ENCODE measurements at regions not wholly inside any gene's neighbourhood (a gene's known extent, or its start where the extent isn't known, plus 50 kb on each side); places are given as distances from the start of the nearest gene placed in this dataset.

GRCh38 chr2:196442211-196442610, 197.3 kb upstream of the CCDC150 start:
- DNase-seq (ENCODE audit: low read depth) = no peak

DNA sequence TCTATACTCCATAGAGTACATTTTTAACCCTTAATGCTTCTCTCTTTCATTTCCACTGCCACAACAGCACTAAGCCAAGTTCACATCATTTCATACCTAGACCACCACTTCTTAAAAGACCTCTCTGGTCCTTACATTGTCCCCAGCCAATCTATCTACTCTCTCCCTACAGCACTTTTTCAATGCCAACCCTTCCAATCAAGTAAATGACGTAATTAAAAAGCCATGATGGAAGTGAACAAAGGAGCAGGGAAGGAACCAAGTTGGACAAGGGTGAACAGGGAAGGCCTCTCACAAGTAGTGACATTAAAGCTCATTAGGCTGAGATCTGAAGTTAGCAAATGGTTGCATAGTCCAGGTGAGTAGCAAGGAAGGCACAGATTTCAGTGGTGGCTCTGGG, 195.1 kb upstream of the CCDC150 start:
- DNase-seq (ENCODE audit: low read depth) = no peak

DNA sequence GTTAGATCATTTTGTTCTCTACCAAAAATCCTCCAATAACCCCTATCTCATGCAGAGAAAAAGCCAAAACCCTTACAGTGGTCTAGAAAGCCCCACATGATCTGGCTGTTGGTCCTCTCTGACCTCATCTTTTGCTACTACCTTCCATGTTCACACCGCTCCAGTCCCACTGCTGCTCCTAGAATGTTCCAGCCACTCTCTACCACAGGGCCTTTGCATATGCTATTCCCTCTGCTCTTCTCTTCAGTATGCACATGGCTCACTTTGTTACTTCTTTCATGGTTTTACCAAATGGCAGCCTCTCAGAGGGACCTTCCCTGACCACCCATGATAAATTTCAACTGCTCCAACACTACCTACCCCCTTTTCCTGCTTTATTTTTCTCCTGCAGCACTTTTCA, 193.5 kb upstream of the CCDC150 start:
- DNase-seq (ENCODE audit: low read depth) = no peak

DNA sequence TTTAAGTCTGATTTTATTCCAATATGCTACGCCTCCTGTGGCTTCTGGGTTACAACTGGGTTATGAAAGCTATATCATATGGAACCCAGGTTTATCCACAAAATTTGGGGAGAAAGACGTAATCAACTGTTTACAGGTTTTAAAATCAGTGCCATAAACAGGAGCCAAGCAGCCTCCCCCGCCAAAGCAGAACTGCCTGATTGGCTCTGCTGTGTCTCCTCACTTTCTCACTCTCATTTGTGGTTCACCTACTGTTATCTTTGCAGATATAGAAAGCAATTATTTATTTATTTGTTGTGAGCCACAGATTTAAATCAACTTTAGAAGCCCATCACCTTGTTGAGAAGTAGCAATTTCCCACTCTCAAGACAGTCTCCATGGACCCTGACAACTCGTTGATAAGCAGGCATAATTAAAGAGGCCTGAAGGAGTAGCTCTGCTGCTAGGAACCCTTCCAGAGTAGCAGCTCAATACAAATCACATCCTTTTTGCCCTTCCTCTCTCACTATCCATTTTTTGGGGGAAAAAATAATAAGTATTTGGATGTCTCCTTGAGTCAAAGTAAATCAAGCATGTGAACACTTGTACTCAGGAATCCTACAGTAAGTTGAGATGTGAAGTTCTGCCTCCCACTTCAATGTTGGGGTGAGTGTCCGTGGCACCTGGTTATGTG, 191.0 kb upstream of the CCDC150 start:
- no peak for DNase-seq (ENCODE audit: low read depth)

DNA sequence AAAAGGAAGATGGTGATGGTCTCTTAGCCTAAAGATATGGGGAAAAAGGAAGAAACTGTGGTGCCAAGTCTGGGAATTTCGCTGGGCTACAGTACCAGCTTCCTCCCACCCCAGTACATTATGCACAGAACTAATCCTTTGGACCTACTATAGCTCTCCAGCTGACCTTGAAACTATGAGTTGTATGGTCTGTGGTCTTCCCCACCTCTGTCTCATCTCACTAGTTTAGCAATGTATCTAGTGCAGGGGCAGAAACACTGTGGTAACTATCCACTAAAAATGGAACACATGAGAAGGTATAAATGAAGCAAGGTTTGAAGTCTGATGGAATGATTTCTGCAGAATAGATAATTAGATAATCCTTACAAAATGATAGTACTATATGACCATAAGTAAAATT, 190.4 kb upstream of the CCDC150 start:
- DNase-seq (ENCODE audit: low read depth) = no peak

- no peak for DNase-seq (ENCODE audit: low read depth)
Observed at GRCh38 chr2:196452758-196453157, 186.8 kb upstream of the CCDC150 start.

DNA sequence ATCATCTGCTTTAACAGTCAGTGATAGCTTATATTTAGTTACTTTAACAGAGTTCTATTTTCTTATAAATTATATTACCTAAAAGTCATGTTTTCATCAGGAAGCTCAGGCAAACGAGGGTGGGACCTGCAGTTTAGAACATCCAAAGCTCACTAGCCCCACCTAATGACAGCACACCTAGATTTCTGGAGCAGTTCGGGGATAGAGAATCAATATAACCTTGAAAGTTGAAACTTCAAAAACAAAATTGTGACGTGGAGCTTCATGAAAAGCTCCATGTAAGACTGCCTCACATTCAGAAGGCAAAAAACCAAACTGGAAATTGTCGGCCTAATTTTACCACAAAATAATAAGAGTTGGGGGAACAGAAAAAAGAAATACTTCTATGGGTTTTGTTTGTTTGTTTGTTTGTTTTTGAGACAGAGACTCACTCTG, 185.9 kb upstream of the CCDC150 start:
- DNase-seq (ENCODE audit: low read depth) = peak; percentile 6

DNA sequence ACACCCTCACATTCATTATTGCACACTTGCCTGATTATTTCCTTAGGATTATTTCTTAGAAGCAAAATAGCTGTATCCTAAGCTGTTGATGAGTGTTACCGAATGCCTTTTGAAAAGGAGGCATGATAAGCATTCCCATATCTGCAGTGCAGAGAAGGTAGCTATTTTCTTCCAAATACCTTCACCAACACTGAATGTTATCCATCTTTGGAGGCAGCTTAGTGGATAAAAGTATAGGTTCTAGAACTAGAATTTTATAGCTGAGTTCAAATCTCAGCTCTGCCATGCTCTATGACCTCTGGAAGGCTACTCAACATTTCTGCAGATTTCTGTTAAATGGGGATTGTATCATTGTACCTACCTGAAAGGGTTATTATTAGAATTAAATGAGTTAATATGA, 185.0 kb upstream of the CCDC150 start:
- DNase-seq (ENCODE audit: low read depth) = no peak

GRCh38 chr2:196459539-196459938, 180.0 kb upstream of the CCDC150 start:
- no peak for DNase-seq (ENCODE audit: low read depth)

DNA sequence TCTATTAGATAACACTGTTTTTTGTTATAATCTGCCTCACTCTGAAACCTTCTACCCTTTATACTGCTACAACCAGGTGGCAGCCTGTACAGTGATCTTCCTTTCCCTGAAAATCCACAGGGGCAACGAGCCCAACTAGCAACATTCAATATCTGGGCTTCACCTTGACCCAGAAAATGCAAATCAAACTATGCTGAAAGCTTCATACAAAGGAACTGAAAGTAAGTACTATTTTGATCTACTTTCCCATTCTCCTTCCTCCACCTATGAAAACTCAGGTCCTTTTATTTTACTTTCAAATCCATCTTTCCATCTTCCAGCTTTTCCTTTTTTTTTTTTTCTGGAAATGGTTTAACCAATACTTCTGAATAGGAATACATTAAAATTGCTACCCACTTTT, 175.8 kb upstream of the CCDC150 start:
- no peak for DNase-seq (ENCODE audit: low read depth)

- DNase-seq (ENCODE audit: low read depth) = no peak
Observed at GRCh38 chr2:196464311-196464710, 175.2 kb upstream of the CCDC150 start.

DNA sequence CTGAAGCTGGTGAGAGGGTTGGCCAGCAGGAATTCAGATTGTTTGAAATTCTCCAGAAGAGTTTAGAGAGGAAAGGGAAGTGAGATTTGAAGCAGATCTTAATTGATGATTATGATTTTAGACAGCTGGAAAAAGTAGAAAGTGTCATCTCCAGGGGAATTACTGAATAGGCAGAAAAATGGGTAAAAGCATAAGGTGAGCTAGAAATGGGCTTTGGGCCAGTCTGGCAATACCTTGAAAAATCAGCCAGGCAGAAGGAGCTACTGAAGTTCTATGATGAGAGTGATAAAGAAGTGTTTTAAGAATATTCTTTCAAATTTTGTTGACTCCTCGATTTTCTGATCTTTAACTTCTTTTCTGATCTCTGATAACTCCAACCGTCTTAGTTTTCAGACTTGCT, 172.9 kb upstream of the CCDC150 start:
- DNase-seq (ENCODE audit: low read depth) = no peak

DNA sequence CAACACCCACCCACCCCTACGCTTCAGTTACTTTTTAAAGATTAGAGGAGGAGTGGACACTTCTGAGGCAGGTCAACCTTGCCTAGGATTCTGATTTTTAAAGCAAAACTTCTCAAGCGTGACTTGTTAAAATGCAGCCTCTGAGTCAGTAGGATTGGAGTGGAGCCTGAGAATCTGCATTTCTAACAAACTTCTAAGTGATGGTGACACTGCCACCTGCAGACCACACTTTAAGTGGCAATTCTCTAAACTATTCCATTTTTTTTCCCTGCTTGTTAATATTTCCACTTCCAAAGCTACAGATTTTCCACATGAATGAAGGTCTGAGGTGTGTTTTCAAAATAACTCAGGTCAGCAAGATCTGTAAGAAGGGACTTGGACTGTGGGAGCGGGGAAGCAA, 171.1 kb upstream of the CCDC150 start:
- no peak for DNase-seq (ENCODE audit: low read depth)

DNA sequence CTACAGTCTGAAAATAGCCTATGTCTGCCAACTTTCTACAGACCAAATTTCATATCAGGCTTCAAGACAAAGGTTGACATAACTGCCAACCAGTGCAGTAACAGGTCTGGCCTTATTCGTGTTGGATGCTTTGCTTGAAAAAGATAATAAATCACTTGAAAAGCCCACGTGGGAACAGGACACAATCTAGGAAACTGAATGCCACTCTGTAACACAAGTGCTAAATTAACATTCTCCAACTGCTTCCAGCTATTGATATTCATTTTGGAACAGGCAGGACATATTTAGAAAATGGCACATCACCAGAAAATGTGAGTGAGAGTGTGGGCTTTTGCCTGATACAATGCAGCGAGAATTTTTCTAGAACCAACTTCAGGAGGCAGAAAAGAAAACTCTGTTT, 165.9 kb upstream of the CCDC150 start:
- DNase-seq (ENCODE audit: low read depth) = no peak

DNA sequence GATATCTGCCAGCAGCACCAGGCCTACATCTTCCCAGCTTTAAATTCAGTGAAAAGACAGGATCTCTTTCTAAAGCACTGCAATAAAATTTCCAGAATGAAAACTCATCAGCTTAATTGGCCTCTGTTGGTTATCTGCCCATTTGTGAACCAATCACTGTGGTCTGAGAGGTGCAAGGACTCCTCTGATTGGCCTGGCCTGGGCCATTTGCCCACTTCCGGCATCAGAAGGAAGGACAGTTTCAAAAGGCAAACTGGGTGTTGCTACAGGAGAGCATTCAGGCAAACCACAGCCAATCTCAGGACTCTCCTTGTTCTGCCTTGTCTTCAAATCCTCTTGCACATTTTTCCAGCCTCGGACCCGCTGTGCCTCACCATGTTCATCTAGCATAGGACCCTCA, 163.9 kb upstream of the CCDC150 start:
- no peak for DNase-seq (ENCODE audit: low read depth)

DNA sequence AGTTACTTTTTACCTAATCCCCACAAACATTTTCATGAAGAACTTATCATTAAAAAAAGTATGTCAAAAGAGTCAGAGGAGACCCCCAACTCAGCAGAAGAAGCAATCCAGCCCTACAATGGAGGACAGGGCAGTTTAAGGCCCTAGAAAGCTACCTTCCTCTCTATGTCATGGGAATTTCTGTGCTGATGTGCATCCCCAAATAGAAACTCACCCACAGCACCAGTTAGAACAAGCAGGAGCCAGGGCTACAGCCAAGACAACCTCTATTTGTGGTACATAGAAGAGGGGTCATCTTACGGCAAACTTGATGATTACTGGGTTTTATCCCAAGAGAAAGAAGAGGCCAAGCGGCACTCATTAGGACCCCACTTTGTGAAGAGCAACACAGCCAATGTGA, 160.9 kb upstream of the CCDC150 start:
- DNase-seq (ENCODE audit: low read depth) = no peak

DNA sequence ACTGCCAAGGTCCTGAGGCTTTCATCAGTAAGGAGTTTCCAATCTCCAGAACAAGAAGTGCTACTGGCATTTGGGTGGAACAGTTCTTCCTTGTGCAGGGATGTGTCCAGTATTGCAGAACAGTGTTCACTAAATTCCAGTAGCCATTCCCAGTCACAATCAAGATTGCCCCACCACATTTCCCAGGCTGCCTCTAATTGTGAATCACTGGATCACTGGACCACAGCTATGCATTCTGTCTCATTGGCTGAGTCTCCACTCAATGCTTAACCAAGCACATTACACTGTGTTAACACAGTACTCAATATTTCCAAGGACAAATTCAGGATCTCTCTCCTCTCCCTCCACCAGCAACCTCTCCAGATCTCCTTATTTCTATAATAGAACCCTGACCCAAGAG, 160.2 kb upstream of the CCDC150 start:
- no peak for DNase-seq (ENCODE audit: low read depth)

GRCh38 chr2:196480653-196481323, 158.7 kb upstream of the CCDC150 start:
- no peak for DNase-seq (ENCODE audit: low read depth)

- no peak for DNase-seq (ENCODE audit: low read depth)
Observed at GRCh38 chr2:196481324-196481697, 158.2 kb upstream of the CCDC150 start.

DNA sequence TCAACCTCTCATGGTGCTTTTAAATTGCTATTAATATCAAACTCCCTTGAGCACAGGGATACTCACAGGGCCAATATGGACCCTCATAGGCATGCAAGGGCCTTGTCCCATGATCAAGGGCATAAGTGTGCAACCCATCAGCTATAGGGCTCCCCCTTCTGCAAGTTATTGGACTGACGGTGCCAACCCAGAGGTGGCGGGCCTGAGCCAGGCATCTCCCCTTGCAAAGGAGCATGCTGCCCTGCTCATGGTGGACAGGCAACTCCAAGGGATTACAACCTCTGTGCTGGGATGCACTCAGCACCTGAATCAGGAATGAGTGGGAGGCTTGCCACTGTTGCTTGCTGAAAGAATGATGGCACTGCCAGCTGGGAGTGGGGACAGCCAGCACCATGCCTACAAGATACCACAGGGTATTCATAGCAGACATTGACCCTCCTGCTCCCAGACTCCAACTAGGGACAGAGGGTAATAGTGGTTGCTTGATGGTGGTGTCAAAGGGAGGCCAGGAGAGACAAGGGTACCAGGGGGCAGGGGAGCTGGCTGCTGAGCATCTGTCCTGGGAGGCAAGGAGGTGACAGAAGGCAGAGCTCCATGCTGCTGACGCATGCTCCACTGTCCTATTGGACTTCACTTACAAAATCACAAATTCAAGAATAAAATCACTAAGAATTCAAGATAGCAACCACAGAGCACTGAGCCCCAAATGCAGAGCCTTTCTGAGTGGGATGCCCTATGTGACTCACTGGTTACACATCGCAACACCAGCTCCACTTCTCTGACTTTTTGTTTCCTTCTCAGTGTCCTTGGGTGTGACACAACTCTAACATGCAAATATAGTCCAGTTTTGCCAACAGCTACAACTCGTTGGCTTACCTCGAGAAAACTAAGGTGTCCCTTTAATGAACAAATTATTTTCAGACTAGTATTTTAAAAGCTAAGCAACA, 157.1 kb upstream of the CCDC150 start:
- DNase-seq (ENCODE audit: low read depth) = peak; percentile 2

GRCh38 chr2:196486146-196486545, 153.4 kb upstream of the CCDC150 start:
- DNase-seq (ENCODE audit: low read depth) = no peak

- no peak for DNase-seq (ENCODE audit: low read depth)
Observed at GRCh38 chr2:196487417-196487816, 152.1 kb upstream of the CCDC150 start.

DNA sequence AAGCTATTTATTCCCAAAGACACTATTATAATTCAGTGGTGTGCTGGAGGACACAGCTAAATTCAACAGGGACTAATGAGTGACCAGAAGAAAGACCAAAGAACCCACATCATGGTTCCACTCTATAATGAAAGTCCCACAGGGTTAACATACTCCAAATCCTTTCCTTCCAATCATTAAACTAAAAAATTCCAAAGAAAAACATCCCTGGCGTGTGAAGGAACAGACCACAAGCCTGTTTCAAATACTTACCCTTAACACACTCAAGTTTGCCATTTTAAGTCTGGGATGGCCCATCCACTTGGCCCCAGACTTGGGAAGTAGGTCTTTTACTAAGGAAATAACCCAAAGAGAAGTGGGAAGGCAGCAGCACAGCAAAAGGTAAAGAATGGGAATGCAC, 150.1 kb upstream of the CCDC150 start:
- DNase-seq (ENCODE audit: low read depth) = no peak
